ENCODE measurements at regions not wholly inside any gene's neighbourhood (a gene's known extent, or its start where the extent isn't known, plus 50 kb on each side); places are given as distances from the start of the nearest gene placed in this dataset.

- no peaks in the 10 kb centered on the region for H3K79me2 ChIP-seq (replicated peaks; ENCODE audit: insufficient read depth)
- no peaks in the 10 kb centered on the region for H3F3A ChIP-seq (replicated peaks; ENCODE audit: low read depth)
- peaks cover 3% of the 10 kb centered on the region for H3K27me3 Mint-ChIP-seq (ENCODE audit: insufficient read depth, low read depth, poor library complexity)
- ATAC-seq: peak; percentile 75
- H3K36me3 ChIP-seq (ENCODE audit: insufficient read depth): no peaks in the 10 kb centered on the region
- peaks cover 15% of the 10 kb centered on the region; the same call in 2 of the 3 replicates for H3K4me1 Mint-ChIP-seq
- H3K27ac ChIP-seq (ENCODE audit: low read depth): no peak overlapping the region
- H3K9me2 ChIP-seq (ENCODE audit: insufficient read depth): no peaks in the 10 kb centered on the region
- no peaks in the 10 kb centered on the region for H3K36me3 Mint-ChIP-seq (ENCODE audit: low read depth)
- TF ChIP-seq EZH2phosphoT487 (IDR thresholded peaks at IDR 0.05; ENCODE audit: unreplicated experiment) (no peak), CTCF (conservative IDR thresholded peaks at IDR 0.05; ENCODE audit: low read depth in 2 of 2) (peak; percentile 36 to 52), ZNF462 (CRISPR knock-in tag; IDR thresholded peaks at IDR 0.05) (no peak), ETS1 (IDR thresholded peaks at IDR 0.05) (no peak)
- H3K4me3 ChIP-seq: no peak overlapping the region
- no peak overlapping the region for H3K4me2 ChIP-seq
- H3K4me1 ChIP-seq (ENCODE audit: insufficient read depth): no peaks in the 10 kb centered on the region
- no peaks in the 10 kb centered on the region for H3K27me3 ChIP-seq (ENCODE audit: insufficient read depth)
- peak; percentile 40 for DNase-seq (ENCODE audit: low spot score)
- H3K4me3 Mint-ChIP-seq: no peak overlapping the region
- H3K9me3 Mint-ChIP-seq: no peaks in the 10 kb centered on the region
- H2AFZ ChIP-seq: no peak overlapping the region
- no peak overlapping the region for H3K27ac Mint-ChIP-seq
- H4K20me1 ChIP-seq (replicated peaks; ENCODE audit: insufficient read depth): no peaks in the 10 kb centered on the region
Measured at GRCh38 chr11:115693002-115693401, 188.8 kb upstream of the CADM1 start.
